ENCODE measurements at regions not wholly inside any gene's neighbourhood (a gene's known extent, or its start where the extent isn't known, plus 50 kb on each side); places are given as distances from the start of the nearest gene placed in this dataset.

- no peak overlapping the region for H3K4me3 ChIP-seq (ENCODE audit: low read depth, low read length)
- in situ Hi-C loops (cut with HindIII; ENCODE audit: low sequenced_read_pairs), result no loop called here
- TF ChIP-seq CTCF (IDR thresholded peaks at IDR 0.05; ENCODE audit: low read depth, low read length), result no peak
- no peak for DNase-seq (ENCODE audit: low read depth, low spot score)
These were observed 95.7 kb downstream of the ENC1 start for GRCh38 chr5:74544811-74545210.

GRCh38 chr5:74543162-74543995 is 97.1 kb downstream of the ENC1 start:
- H3K4me3 ChIP-seq (ENCODE audit: low read depth, low read length), result peak overlapping the region; percentile 6
- in situ Hi-C loops (cut with HindIII; ENCODE audit: low sequenced_read_pairs), result no loop called here
- DNase-seq (ENCODE audit: low read depth, low spot score), result peak; percentile 92
- no peak for TF ChIP-seq CTCF (IDR thresholded peaks at IDR 0.05; ENCODE audit: low read depth, low read length)

GRCh38 chr5:74542482-74542881 is 98.0 kb downstream of the ENC1 start:
- in situ Hi-C loops (cut with HindIII; ENCODE audit: low sequenced_read_pairs), result no loop called here
- peak; percentile 8 for TF ChIP-seq CTCF (IDR thresholded peaks at IDR 0.05; ENCODE audit: low read depth, low read length)
- H3K4me3 ChIP-seq (ENCODE audit: low read depth, low read length), result no peak overlapping the region
- no peak for DNase-seq (ENCODE audit: low read depth, low spot score)

GRCh38 chr5:74541381-74541781 is 99.1 kb downstream of the ENC1 start:
- H3K4me3 ChIP-seq (ENCODE audit: low read depth, low read length), result no peak overlapping the region
- TF ChIP-seq CTCF (IDR thresholded peaks at IDR 0.05; ENCODE audit: low read depth, low read length), result no peak
- in situ Hi-C loops (cut with HindIII; ENCODE audit: low sequenced_read_pairs), result no loop called here
- DNase-seq (ENCODE audit: low read depth, low spot score), result no peak

- H3K4me3 ChIP-seq (ENCODE audit: low read depth, low read length), result no peak overlapping the region
- no peak for DNase-seq (ENCODE audit: low read depth, low spot score)
- no peak for TF ChIP-seq CTCF (IDR thresholded peaks at IDR 0.05; ENCODE audit: low read depth, low read length)
- in situ Hi-C loops (cut with HindIII; ENCODE audit: low sequenced_read_pairs), result no loop called here
These were observed 99.9 kb downstream of the ENC1 start for GRCh38 chr5:74540622-74541021.

GRCh38 chr5:74539986-74540385 is 100.5 kb downstream of the ENC1 start:
- TF ChIP-seq CTCF (IDR thresholded peaks at IDR 0.05; ENCODE audit: low read depth, low read length), result no peak
- in situ Hi-C loops (cut with HindIII; ENCODE audit: low sequenced_read_pairs), result no loop called here
- H3K4me3 ChIP-seq (ENCODE audit: low read depth, low read length), result no peak overlapping the region
- DNase-seq (ENCODE audit: low read depth, low spot score), result no peak

All from astrocyte of the spinal cord (primary cell).